HepG2 (cell line): ENCODE measurements at regions not wholly inside any gene's neighbourhood (a gene's known extent, or its start where the extent isn't known, plus 50 kb on each side); places are given as distances from the start of the nearest gene placed in this dataset.

Source experiments
- ATAC-seq: fragments of 200-7000 bp; cut with Tn5 transposase; 3 replicates; pipeline ENCODE4 v1.9.1; 2020; ENCODE audit warnings: mild to moderate bottlenecking, moderate library complexity
- BruUV-seq: library from RNA; stranded (reverse); fragments of 400-500 nt; replicated peaks from 2 replicates; lab custom pipeline; 2021; lab: Mats Ljungman, UMichigan
- CTCF ChIA-PET: fragments of 300-600 bp; formaldehyde crosslinking; extraction: SDS; loops from one replicate; lab custom pipeline; 2021; ENCODE audit warnings: low total read pairs, inconsistent platforms, low intra/inter-chr PET ratio; lab: Yijun Ruan, JAX
- POLR2A ChIA-PET: fragments of 350-600 bp; sonication (Branson Sonifier 250); formaldehyde crosslinking; loops from one replicate; lab custom pipeline; 2020; ENCODE audit warnings: antibody characterized with exemption, inconsistent platforms; lab: Yijun Ruan, JAX
- DNase-seq: peaks from one replicate; pipeline ENCODE4 v3.0.0-alpha.2; 2015; ENCODE audit warnings: low spot score
- FAIRE-seq: peaks from 3 replicates; lab custom pipeline; 2011; peaks lifted over from hg19 to GRCh38; lab: Jason Lieb, UNC
- H2AFZ ChIP-seq: one replicate; pipeline ENCODE4 v1.6.1; 2011; ENCODE audit warnings: low read length, inconsistent platforms
- H3K27ac ChIP-seq: fragments of 300-600 bp; 3 replicates; pipeline ENCODE4 v1.8.0; 2011; ENCODE audit warnings: mixed run types, mild to moderate bottlenecking, mixed read lengths, low read length, inconsistent platforms; ENCODE audit not compliant: insufficient read depth; ENCODE audit errors: extremely low read length
- H3K27me3 ChIP-seq, 2 experiments: fragments of 200-600 bp in 1 of 2; 2 replicates in 1 of 2; 3 replicates in 1 of 2; pipeline versions ENCODE4 v1.6.0 to v1.8.0; 2011; ENCODE audit warnings: low read length in 2 of 2, mild to moderate bottlenecking in 2 of 2, moderate library complexity in 2 of 2, inconsistent platforms in 1 of 2; ENCODE audit not compliant: insufficient read depth in 2 of 2, control insufficient read depth in 1 of 2
- H3K36me3 ChIP-seq, 2 experiments: fragments of 200-600 bp in 1 of 2; replicated peaks in 1 of 2; 2 replicates in 1 of 2; 3 replicates in 1 of 2; pipeline versions ENCODE4 v1.5.1 to v1.8.0; 2011; ENCODE audit warnings: low read length in 2 of 2, inconsistent platforms in 1 of 2; ENCODE audit not compliant: insufficient read depth in 2 of 2, control insufficient read depth in 1 of 2
- H3K4me1 ChIP-seq: 2 replicates; pipeline ENCODE4 v1.5.1; 2012; ENCODE audit warnings: low read length, inconsistent platforms; ENCODE audit not compliant: insufficient read depth
- H3K4me2 ChIP-seq: 2 replicates; pipeline ENCODE4 v1.6.0; 2011; ENCODE audit warnings: low read depth, low read length, inconsistent platforms
- H3K4me3 ChIP-seq, 3 experiments: fragments of 200-600 bp in 1 of 3; sonication (generic), shearing (Covaris generic) in 1 of 3; replicated peaks in 1 of 3; 2 replicates each; pipeline ENCODE4 v1.5.1; 2011 to 2016; ENCODE audit warnings: low read length in 3 of 3, inconsistent platforms in 2 of 3, low read depth in 2 of 3, mild to moderate bottlenecking in 2 of 3, control low read depth in 1 of 3, mixed read lengths in 1 of 3; ENCODE audit not compliant: insufficient read depth in 1 of 3
- H3K79me2 ChIP-seq: one replicate; pipeline ENCODE4 v1.6.1; 2011; ENCODE audit warnings: low read length, inconsistent platforms; ENCODE audit not compliant: insufficient read depth
- H3K9ac ChIP-seq: 2 replicates; pipeline ENCODE4 v1.6.0; 2011; ENCODE audit warnings: mild to moderate bottlenecking, low read depth, low read length, inconsistent platforms; ENCODE audit not compliant: insufficient read depth
- H3K9me3 ChIP-seq: 2 replicates; pipeline ENCODE4 v1.5.1; 2012; ENCODE audit warnings: mild to moderate bottlenecking, low read length
- H4K20me1 ChIP-seq: 2 replicates; pipeline ENCODE4 v1.6.0; 2011; ENCODE audit warnings: inconsistent platforms, mild to moderate bottlenecking, low read length, moderate library complexity; ENCODE audit not compliant: insufficient read depth
- GLI4 ChIP-seq: sonication (generic); formaldehyde crosslinking; IDR thresholded peaks from 2 replicates; pipeline ENCODE4 v1.5.1; 2020; ENCODE audit warnings: missing genetic modification reagents, mild to moderate bottlenecking, moderate library complexity, borderline replicate concordance
- KDM3A ChIP-seq: IDR thresholded peaks from 2 replicates; pipeline ENCODE4 v1.6.1; 2018; ENCODE audit warnings: low read depth, missing compliant biosample characterization
- ZNF180 ChIP-seq: sonication (generic); formaldehyde crosslinking; IDR thresholded peaks from 2 replicates; pipeline ENCODE4 v1.4.0; 2020; ENCODE audit warnings: low read depth, missing genetic modification reagents, borderline replicate concordance
- whole genome bisulfite sequencing: methylation state at CpG from one replicate; pipeline ENCODE4 v1.1.6; 2017; ENCODE audit warnings: low lambda C conversion rate; 5-methylcytosine and 5-hydroxymethylcytosine counted together
- in situ Hi-C: cut with HindIII; loops from 2 replicates; pipeline ENCODE4 v1.10.0; 2017; ENCODE audit warnings: low pct_unique_long_range_greater_than_20kb; ENCODE audit not compliant: extremely low pct_ligation_motif_present
- intact Hi-C: fragments of 100-400 bp; cut with micrococcal nuclease; formaldehyde crosslinking; loops from one replicate; pipeline ENCODE4 v1.10.0; 2022; ENCODE audit not compliant: unreplicated experiment
- TF ChIP-seq, protein P1 (sequence below): IDR thresholded peaks from 2 replicates; pipeline ENCODE4 v1.6.1; 2018; ENCODE audit warnings: missing genetic modification reagents, mild to moderate bottlenecking, missing compliant biosample characterization
- TF ChIP-seq, protein P2 (sequence below): sonication (generic); formaldehyde crosslinking; IDR thresholded peaks from 2 replicates; pipeline ENCODE4 v1.4.0; 2020; ENCODE audit warnings: mild to moderate bottlenecking, missing genetic modification reagents
- TF ChIP-seq, protein P3 (sequence below): sonication (generic); formaldehyde crosslinking; IDR thresholded peaks from 2 replicates; pipeline ENCODE4 v1.9.0; 2021; ENCODE audit warnings: missing genetic modification reagents, borderline replicate concordance
- TF ChIP-seq, protein P4 (sequence below): sonication (generic); formaldehyde crosslinking; conservative IDR thresholded peaks from 2 replicates; pipeline ENCODE4 v1.8.0; 2022; ENCODE audit warnings: missing genetic modification reagents
- TF ChIP-seq, protein P5 (sequence below), 2 experiments: sonication (generic) in 1 of 2; formaldehyde crosslinking in 1 of 2; IDR thresholded peaks; 2 replicates each; pipeline versions ENCODE4 v1.6.1 to v1.9.0; 2014 to 2022; ENCODE audit warnings: antibody characterized with exemption in 1 of 2, borderline replicate concordance in 1 of 2, inconsistent platforms in 1 of 2, low read depth in 1 of 2, missing genetic modification reagents in 1 of 2

DNA sequence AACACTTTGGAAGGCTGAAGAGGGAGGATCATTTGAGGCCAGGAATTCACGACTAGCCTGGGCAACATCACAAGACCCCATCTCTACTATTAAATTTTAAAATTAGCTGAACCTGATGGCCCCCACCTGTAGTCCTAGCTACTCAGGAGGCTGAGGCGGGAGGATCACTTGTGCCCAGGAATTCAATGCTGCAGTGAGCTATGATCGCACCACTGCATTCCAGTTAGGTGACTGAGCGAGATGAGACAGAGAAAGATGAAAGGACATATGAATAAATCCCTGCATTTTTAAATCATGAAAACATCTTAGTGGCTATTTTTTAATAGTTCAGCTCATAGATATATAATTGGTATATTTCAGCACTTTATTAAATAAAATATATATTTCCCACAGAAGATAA, 93.8 kb downstream of the GPR63 start (continued):
- TF ChIP-seq, protein P1, sequence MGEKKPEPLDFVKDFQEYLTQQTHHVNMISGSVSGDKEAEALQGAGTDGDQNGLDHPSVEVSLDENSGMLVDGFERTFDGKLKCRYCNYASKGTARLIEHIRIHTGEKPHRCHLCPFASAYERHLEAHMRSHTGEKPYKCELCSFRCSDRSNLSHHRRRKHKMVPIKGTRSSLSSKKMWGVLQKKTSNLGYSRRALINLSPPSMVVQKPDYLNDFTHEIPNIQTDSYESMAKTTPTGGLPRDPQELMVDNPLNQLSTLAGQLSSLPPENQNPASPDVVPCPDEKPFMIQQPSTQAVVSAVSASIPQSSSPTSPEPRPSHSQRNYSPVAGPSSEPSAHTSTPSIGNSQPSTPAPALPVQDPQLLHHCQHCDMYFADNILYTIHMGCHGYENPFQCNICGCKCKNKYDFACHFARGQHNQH (CRISPR knock-in tag) = no peak

DNA sequence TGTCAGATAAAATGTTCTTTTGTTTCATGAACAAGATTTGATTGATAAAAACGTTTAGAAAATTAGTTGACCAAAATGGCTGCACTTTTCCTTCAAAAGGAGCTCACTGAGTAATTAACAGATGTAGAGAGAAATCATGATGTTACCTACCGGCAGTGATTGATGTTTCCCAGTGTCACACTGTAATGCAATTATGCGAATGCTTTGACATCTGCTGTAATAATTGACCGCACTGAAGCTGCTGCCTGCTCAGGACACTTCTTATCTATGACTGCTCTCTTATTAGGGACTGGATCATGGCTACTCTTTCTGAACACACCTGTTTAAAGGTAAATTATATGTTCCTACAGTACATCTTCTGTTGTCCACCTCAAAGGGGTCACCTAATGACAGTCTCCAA, 94.6 kb downstream of the GPR63 start:
- no peak overlapping the region for H3K27ac ChIP-seq
- in situ Hi-C loops = no loop called here
- TF ChIP-seq, protein P2, sequence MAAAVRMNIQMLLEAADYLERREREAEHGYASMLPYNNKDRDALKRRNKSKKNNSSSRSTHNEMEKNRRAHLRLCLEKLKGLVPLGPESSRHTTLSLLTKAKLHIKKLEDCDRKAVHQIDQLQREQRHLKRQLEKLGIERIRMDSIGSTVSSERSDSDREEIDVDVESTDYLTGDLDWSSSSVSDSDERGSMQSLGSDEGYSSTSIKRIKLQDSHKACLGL (CRISPR knock-in tag) = no peak
- TF ChIP-seq, protein P3, sequence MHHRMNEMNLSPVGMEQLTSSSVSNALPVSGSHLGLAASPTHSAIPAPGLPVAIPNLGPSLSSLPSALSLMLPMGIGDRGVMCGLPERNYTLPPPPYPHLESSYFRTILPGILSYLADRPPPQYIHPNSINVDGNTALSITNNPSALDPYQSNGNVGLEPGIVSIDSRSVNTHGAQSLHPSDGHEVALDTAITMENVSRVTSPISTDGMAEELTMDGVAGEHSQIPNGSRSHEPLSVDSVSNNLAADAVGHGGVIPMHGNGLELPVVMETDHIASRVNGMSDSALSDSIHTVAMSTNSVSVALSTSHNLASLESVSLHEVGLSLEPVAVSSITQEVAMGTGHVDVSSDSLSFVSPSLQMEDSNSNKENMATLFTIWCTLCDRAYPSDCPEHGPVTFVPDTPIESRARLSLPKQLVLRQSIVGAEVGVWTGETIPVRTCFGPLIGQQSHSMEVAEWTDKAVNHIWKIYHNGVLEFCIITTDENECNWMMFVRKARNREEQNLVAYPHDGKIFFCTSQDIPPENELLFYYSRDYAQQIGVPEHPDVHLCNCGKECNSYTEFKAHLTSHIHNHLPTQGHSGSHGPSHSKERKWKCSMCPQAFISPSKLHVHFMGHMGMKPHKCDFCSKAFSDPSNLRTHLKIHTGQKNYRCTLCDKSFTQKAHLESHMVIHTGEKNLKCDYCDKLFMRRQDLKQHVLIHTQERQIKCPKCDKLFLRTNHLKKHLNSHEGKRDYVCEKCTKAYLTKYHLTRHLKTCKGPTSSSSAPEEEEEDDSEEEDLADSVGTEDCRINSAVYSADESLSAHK (CRISPR knock-in tag) = no peak
- TF ChIP-seq GLI4 = no peak
- TF ChIP-seq, protein P4, sequence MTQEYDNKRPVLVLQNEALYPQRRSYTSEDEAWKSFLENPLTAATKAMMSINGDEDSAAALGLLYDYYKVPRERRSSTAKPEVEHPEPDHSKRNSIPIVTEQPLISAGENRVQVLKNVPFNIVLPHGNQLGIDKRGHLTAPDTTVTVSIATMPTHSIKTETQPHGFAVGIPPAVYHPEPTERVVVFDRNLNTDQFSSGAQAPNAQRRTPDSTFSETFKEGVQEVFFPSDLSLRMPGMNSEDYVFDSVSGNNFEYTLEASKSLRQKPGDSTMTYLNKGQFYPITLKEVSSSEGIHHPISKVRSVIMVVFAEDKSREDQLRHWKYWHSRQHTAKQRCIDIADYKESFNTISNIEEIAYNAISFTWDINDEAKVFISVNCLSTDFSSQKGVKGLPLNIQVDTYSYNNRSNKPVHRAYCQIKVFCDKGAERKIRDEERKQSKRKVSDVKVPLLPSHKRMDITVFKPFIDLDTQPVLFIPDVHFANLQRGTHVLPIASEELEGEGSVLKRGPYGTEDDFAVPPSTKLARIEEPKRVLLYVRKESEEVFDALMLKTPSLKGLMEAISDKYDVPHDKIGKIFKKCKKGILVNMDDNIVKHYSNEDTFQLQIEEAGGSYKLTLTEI (CRISPR knock-in tag) = no peak
- no peak for TF ChIP-seq KDM3A (CRISPR knock-in tag)
- TF ChIP-seq ZNF180 (CRISPR knock-in tag) = no peak
- TF ChIP-seq, protein P5, sequence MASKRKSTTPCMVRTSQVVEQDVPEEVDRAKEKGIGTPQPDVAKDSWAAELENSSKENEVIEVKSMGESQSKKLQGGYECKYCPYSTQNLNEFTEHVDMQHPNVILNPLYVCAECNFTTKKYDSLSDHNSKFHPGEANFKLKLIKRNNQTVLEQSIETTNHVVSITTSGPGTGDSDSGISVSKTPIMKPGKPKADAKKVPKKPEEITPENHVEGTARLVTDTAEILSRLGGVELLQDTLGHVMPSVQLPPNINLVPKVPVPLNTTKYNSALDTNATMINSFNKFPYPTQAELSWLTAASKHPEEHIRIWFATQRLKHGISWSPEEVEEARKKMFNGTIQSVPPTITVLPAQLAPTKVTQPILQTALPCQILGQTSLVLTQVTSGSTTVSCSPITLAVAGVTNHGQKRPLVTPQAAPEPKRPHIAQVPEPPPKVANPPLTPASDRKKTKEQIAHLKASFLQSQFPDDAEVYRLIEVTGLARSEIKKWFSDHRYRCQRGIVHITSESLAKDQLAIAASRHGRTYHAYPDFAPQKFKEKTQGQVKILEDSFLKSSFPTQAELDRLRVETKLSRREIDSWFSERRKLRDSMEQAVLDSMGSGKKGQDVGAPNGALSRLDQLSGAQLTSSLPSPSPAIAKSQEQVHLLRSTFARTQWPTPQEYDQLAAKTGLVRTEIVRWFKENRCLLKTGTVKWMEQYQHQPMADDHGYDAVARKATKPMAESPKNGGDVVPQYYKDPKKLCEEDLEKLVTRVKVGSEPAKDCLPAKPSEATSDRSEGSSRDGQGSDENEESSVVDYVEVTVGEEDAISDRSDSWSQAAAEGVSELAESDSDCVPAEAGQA (IDR thresholded peaks at IDR 0.05; ENCODE audit: low read depth) = no peak
- TF ChIP-seq, protein P5 (CRISPR knock-in tag; IDR thresholded peaks at IDR 0.05; ENCODE audit: borderline replicate concordance) = no peak

More for the DNA sequence above, 94.6 kb downstream of the GPR63 start:
- Histone ChIP-seq H4K20me1 (no peaks in the 10 kb centered on the region), H3K79me2 (no peaks in the 10 kb centered on the region), H3K4me1 (no peaks in the 10 kb centered on the region), H3K4me3 (no peak overlapping the region), H3K4me2 (no peak overlapping the region), H2AFZ (no peak overlapping the region), H3K9me3 (no peaks in the 10 kb centered on the region), H3K9ac (no peak overlapping the region), H3K36me3 (no peaks in the 10 kb centered on the region), H3K27me3 (no peaks in the 10 kb centered on the region)
- intact Hi-C loops = no loop called here
- no peak for FAIRE-seq
- ATAC-seq = no peak
- ChIA-PET POLR2A (no interaction called here), CTCF (no interaction called here)
- 58% methylated on average over 4 of the region's 4 CpGs for WGBS
- no TSS peak for BruUV-seq
- no peak for DNase-seq
